CD14-positive monocyte (primary cell): ENCODE measurements at regions not wholly inside any gene's neighbourhood (a gene's known extent, or its start where the extent isn't known, plus 50 kb on each side); places are given as distances from the start of the nearest gene placed in this dataset.

Experiments
- DNase-seq, 3 donors: peaks; one replicate each; pipeline ENCODE4 v3.0.0-alpha.2; 2011 to 2022
- H2AFZ ChIP-seq: 2 replicates; pipeline ENCODE4 v1.6.0; 2012; ENCODE audit warnings: mild to moderate bottlenecking, low read depth, low read length, inconsistent platforms; ENCODE audit not compliant: insufficient read depth, poor library complexity, severe bottlenecking
- H3K27ac ChIP-seq, 2 donors: 1 replicate in 1 of 2; 2 replicates in 1 of 2; pipeline ENCODE4 v1.5.1; 2012 to 2013; ENCODE audit warnings: low read length in 2 of 2, control low read depth in 1 of 2, inconsistent platforms in 1 of 2, low read depth in 1 of 2, mild to moderate bottlenecking in 1 of 2
- H3K27me3 ChIP-seq, 2 donors: one replicate each; pipeline versions ENCODE4 v1.6.0 to v1.6.1; 2011 to 2013; ENCODE audit warnings: low read length in 2 of 2; ENCODE audit not compliant: control insufficient read depth in 2 of 2, insufficient read depth in 2 of 2
- H3K36me3 ChIP-seq, 2 donors: replicated peaks in 1 of 2; 1 replicate in 1 of 2; 2 replicates in 1 of 2; pipeline versions ENCODE4 v1.5.1 to v1.6.1; 2012 to 2013; ENCODE audit warnings: low read length in 2 of 2, control low read depth in 1 of 2, inconsistent platforms in 1 of 2, mild to moderate bottlenecking in 1 of 2; ENCODE audit not compliant: insufficient read depth in 2 of 2, control insufficient read depth in 1 of 2
- H3K4me1 ChIP-seq, 2 donors: 1 replicate in 1 of 2; 2 replicates in 1 of 2; pipeline versions ENCODE4 v1.5.1 to v1.6.1; 2012 to 2013; ENCODE audit warnings: low read length in 2 of 2, control low read depth in 1 of 2, inconsistent platforms in 1 of 2, mild to moderate bottlenecking in 1 of 2, moderate library complexity in 1 of 2; ENCODE audit not compliant: insufficient read depth in 2 of 2, control insufficient read depth in 1 of 2
- H3K4me2 ChIP-seq: replicated peaks from 2 replicates; pipeline ENCODE3; 2012; ENCODE audit warnings: low read length, moderate library complexity, mild to moderate bottlenecking; ENCODE audit not compliant: poor library complexity, severe bottlenecking; ENCODE audit errors: extremely low read depth
- H3K4me3 ChIP-seq, 3 experiments: fragments of 200-600 bp in 1 of 3; sonication (generic) in 1 of 3; replicated peaks in 1 of 3; 1 replicate in 2 of 3; 2 replicates in 1 of 3; pipeline ENCODE4 v1.5.1; 2011 to 2013; ENCODE audit warnings: low read length in 3 of 3, mild to moderate bottlenecking in 3 of 3, control low read depth in 2 of 3, low read depth in 2 of 3, inconsistent platforms in 1 of 3, moderate library complexity in 1 of 3
- H3K79me2 ChIP-seq: 2 replicates; pipeline ENCODE4 v1.6.0; 2012; ENCODE audit warnings: mild to moderate bottlenecking, control low read depth, inconsistent platforms, low read length, moderate library complexity; ENCODE audit not compliant: insufficient read depth
- H3K9ac ChIP-seq: 2 replicates; pipeline ENCODE4 v1.6.0; 2017; ENCODE audit warnings: low read length, mild to moderate bottlenecking; ENCODE audit not compliant: insufficient read depth, poor library complexity, severe bottlenecking
- H3K9me3 ChIP-seq, 2 donors: replicated peaks in 1 of 2; 1 replicate in 1 of 2; 2 replicates in 1 of 2; pipeline versions ENCODE4 v1.5.1 to v1.6.1; 2012 to 2013; ENCODE audit warnings: low read length in 2 of 2, control low read depth in 1 of 2; ENCODE audit not compliant: control insufficient read depth in 1 of 2, insufficient read depth in 1 of 2
- H4K20me1 ChIP-seq: 2 replicates; pipeline ENCODE4 v1.6.0; 2012; ENCODE audit warnings: mild to moderate bottlenecking, low read length, control low read depth, moderate library complexity; ENCODE audit not compliant: insufficient read depth
- H3K27ac Mint-ChIP-seq, 7 donors: one replicate each; pipeline ENCODE4 v1.8.0; 2020; ENCODE audit warnings: mild to moderate bottlenecking in 7 of 7, mixed read lengths in 7 of 7, moderate library complexity in 6 of 7, inconsistent platforms in 2 of 7
- H3K27me3 Mint-ChIP-seq, 3 donors: one replicate each; pipeline ENCODE4 v1.8.0; 2021 to 2022; ENCODE audit warnings: low read depth in 3 of 3, mild to moderate bottlenecking in 3 of 3, mixed read lengths in 3 of 3, moderate library complexity in 3 of 3, inconsistent platforms in 1 of 3
- H3K36me3 Mint-ChIP-seq, 2 donors: one replicate each; pipeline ENCODE4 v1.8.0; 2020; ENCODE audit warnings: mixed read lengths in 2 of 2, inconsistent platforms in 1 of 2, mild to moderate bottlenecking in 1 of 2
- H3K4me1 Mint-ChIP-seq: one replicate; pipeline ENCODE4 v1.8.0; 2020; ENCODE audit warnings: mild to moderate bottlenecking, mixed read lengths
- H3K4me3 Mint-ChIP-seq, 2 donors: one replicate each; pipeline ENCODE4 v1.8.0; 2020; ENCODE audit warnings: mild to moderate bottlenecking in 2 of 2, mixed read lengths in 2 of 2, moderate library complexity in 1 of 2
- H3K9me3 Mint-ChIP-seq, 7 donors: one replicate each; pipeline ENCODE4 v1.8.0; 2020 to 2022; ENCODE audit warnings: mixed read lengths in 7 of 7, mild to moderate bottlenecking in 6 of 7, moderate library complexity in 6 of 7, inconsistent platforms in 2 of 7
- WGBS: methylation state at CpG from one replicate; pipeline ENCODE4 v1.1.5; 2013; ENCODE audit warnings: missing lambda C conversion rate; ENCODE audit not compliant: insufficient coverage; 5-methylcytosine and 5-hydroxymethylcytosine counted together
- intact Hi-C, 2 donors: fragments of 100-400 bp; cut with micrococcal nuclease; formaldehyde crosslinking; loops; one replicate each; pipeline versions ENCODE4 v1.15.0 to v1.15.1; 2023
- TF ChIP-seq, protein P1 (sequence below): fragments of 200-600 bp; IDR thresholded peaks from one replicate; pipeline ENCODE4 v1.8.0; 2022; ENCODE audit warnings: antibody characterized with exemption, mild to moderate bottlenecking

DNA sequence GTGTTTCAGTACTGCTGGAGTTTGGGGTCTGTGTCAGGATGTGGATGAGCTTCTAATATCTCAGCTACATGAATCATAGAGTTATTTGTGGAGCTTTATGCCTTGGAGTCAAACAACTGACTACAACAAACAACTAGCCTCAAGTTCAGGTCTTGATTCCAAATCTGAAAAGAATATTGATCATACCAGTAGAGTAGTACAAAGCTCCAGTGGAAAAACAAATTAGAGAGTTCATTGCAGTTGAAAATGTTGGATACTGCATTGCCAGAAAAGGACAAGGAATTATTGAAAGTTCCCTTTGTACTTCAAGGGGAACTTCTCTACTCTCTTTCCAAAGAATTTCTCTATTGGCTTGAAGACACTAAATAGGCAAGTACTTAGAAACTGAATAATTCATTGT is 117.6 kb upstream of the CTTNBP2 start:
- H3K9me3 ChIP-seq, result no peaks in the 10 kb centered on the region
- no peak overlapping the region for H2AFZ ChIP-seq
- Mint-ChIP-seq H3K27ac (no peak overlapping the region), H3K36me3 (no peaks in the 10 kb centered on the region), H3K27me3 (peaks cover 0 to 1% (median 0%) of the 10 kb centered on the region in 3 donors), H3K9me3 (peaks cover 0 to 14% (median 5%) of the 10 kb centered on the region in 7 donors), H3K4me1 (no peaks in the 10 kb centered on the region), H3K4me3 (no peak overlapping the region)
- intact Hi-C loops, result no loop called here
- no peak overlapping the region for H3K4me3 ChIP-seq
- no peak for DNase-seq
- no peaks in the 10 kb centered on the region for H3K27me3 ChIP-seq
- no peaks in the 10 kb centered on the region for H3K4me1 ChIP-seq
- H3K79me2 ChIP-seq, result no peaks in the 10 kb centered on the region
- no peaks in the 10 kb centered on the region for H3K36me3 ChIP-seq
- no peak overlapping the region for H3K9ac ChIP-seq
- H4K20me1 ChIP-seq, result no peaks in the 10 kb centered on the region
- no peak overlapping the region for H3K27ac ChIP-seq
- TF ChIP-seq, protein P1, sequence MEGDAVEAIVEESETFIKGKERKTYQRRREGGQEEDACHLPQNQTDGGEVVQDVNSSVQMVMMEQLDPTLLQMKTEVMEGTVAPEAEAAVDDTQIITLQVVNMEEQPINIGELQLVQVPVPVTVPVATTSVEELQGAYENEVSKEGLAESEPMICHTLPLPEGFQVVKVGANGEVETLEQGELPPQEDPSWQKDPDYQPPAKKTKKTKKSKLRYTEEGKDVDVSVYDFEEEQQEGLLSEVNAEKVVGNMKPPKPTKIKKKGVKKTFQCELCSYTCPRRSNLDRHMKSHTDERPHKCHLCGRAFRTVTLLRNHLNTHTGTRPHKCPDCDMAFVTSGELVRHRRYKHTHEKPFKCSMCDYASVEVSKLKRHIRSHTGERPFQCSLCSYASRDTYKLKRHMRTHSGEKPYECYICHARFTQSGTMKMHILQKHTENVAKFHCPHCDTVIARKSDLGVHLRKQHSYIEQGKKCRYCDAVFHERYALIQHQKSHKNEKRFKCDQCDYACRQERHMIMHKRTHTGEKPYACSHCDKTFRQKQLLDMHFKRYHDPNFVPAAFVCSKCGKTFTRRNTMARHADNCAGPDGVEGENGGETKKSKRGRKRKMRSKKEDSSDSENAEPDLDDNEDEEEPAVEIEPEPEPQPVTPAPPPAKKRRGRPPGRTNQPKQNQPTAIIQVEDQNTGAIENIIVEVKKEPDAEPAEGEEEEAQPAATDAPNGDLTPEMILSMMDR, result no peak
- no peak overlapping the region for H3K4me2 ChIP-seq

DNA sequence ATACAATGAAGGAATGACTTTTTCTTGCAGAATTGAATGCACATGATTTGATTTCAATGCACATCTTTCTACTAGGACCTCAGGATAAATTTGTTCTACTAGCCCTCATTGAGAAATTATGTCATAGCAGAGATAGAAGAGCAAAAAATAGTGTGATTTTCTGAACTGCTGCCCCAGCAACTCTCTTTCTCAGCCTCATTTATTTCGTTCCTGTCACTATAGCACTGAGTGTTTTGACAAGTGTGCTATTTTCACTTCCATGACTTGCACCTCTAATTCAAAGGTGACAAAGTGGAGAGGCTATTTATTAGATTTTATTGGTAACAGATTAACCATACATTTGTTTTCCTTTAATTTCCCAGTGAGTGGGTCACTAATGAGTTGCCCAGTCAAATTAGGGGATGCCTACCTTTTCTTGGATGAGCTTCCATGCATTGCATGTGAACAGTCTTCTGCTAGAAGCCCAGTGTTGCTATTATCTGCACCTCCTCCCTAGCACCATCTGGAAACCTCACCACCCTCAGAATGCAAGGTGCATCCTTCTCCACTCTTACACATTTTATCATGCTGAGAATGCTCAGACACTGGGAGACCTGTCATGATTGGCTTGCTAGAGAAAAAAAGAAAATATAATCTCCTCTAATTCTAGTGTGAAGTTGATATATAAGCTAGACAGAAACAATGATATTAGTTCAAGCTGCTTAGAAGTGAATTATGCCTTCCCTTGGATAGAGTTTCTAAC is 119.6 kb upstream of the CTTNBP2 start:
- peaks cover 0 to 10% (median 3%) of the 10 kb centered on the region in 7 donors for H3K9me3 Mint-ChIP-seq
- no peaks in the 10 kb centered on the region for H4K20me1 ChIP-seq
- H3K27me3 Mint-ChIP-seq, result peaks cover 0 to 1% (median 0%) of the 10 kb centered on the region in 3 donors
- H3K9ac ChIP-seq, result no peak overlapping the region
- no peak overlapping the region for H2AFZ ChIP-seq
- TF ChIP-seq, protein P1, result no peak
- no peaks in the 10 kb centered on the region for H3K36me3 Mint-ChIP-seq
- no peak overlapping the region for H3K27ac ChIP-seq
- H3K79me2 ChIP-seq, result no peaks in the 10 kb centered on the region
- no peaks in the 10 kb centered on the region for H3K4me1 ChIP-seq
- no peak overlapping the region for H3K27ac Mint-ChIP-seq
- intact Hi-C loops, result no loop called here
- no peak overlapping the region for H3K4me3 ChIP-seq
- no peaks in the 10 kb centered on the region for H3K36me3 ChIP-seq
- H3K4me2 ChIP-seq, result no peak overlapping the region
- no peaks in the 10 kb centered on the region for H3K4me1 Mint-ChIP-seq
- H3K9me3 ChIP-seq, result no peaks in the 10 kb centered on the region
- no CpG with 5 or more reads among the region's 1 CpG for WGBS
- H3K4me3 Mint-ChIP-seq, result no peak overlapping the region
- H3K27me3 ChIP-seq, result no peaks in the 10 kb centered on the region
- no peak for DNase-seq
